Liver (tissue), 8 donors: ENCODE measurements at regions not wholly inside any gene's neighbourhood (a gene's known extent, or its start where the extent isn't known, plus 50 kb on each side); places are given as distances from the start of the nearest gene placed in this dataset.

Experiments used
- DNase-seq: peaks from one replicate; pipeline ENCODE4 v3.0.0-alpha.2; 2017; ENCODE audit warnings: low spot score
- H3K27ac ChIP-seq, 2 donors: one replicate each; pipeline ENCODE4 v1.7.0; 2013; ENCODE audit warnings: inconsistent platforms in 2 of 2, low read length in 2 of 2, control low read depth in 1 of 2, low read depth in 1 of 2, mild to moderate bottlenecking in 1 of 2
- H3K27me3 ChIP-seq, 4 donors: one replicate each; pipeline versions ENCODE4 v1.6.1 to v1.7.0; 2013; ENCODE audit warnings: low read length in 3 of 4, inconsistent platforms in 1 of 4, mild to moderate bottlenecking in 1 of 4, moderate library complexity in 1 of 4; ENCODE audit not compliant: control insufficient read depth in 4 of 4, insufficient read depth in 4 of 4
- H3K36me3 ChIP-seq, 4 donors: one replicate each; pipeline versions ENCODE4 v1.6.1 to v1.7.0; 2013; ENCODE audit warnings: low read length in 3 of 4, mild to moderate bottlenecking in 3 of 4, low read depth in 1 of 4, moderate library complexity in 1 of 4; ENCODE audit not compliant: control insufficient read depth in 4 of 4, insufficient read depth in 3 of 4
- H3K4me1 ChIP-seq, 4 donors: one replicate each; pipeline versions ENCODE4 v1.6.1 to v1.7.0; 2013; ENCODE audit warnings: low read length in 3 of 4, mild to moderate bottlenecking in 3 of 4, moderate library complexity in 1 of 4; ENCODE audit not compliant: control insufficient read depth in 4 of 4, insufficient read depth in 4 of 4
- H3K4me3 ChIP-seq, 3 donors: one replicate each; pipeline versions ENCODE4 v1.6.1 to v1.7.0; 2013; ENCODE audit warnings: low read length in 3 of 3, control low read depth in 1 of 3, low read depth in 1 of 3, mild to moderate bottlenecking in 1 of 3
- H3K9ac ChIP-seq, 2 donors: one replicate each; pipeline ENCODE4 v1.7.0; 2013; ENCODE audit warnings: low read length in 2 of 2, mild to moderate bottlenecking in 2 of 2, moderate library complexity in 2 of 2, control low read depth in 1 of 2, low read depth in 1 of 2
- H3K9me3 ChIP-seq, 4 donors: one replicate each; pipeline versions ENCODE4 v1.6.1 to v1.7.0; 2013; ENCODE audit warnings: low read length in 3 of 4; ENCODE audit not compliant: control insufficient read depth in 4 of 4
- ATF3 ChIP-seq: IDR thresholded peaks from 2 replicates; pipeline ENCODE4 v1.6.1; 2016; ENCODE audit warnings: antibody characterized with exemption
- JUND ChIP-seq, 2 donors: IDR thresholded peaks; 2 replicates each; pipeline ENCODE4 v1.6.1; 2016; ENCODE audit warnings: antibody characterized with exemption in 2 of 2
- NR2F2 ChIP-seq: IDR thresholded peaks from 2 replicates; pipeline ENCODE4 v1.6.1; 2016; ENCODE audit warnings: antibody characterized with exemption
- RAD21 ChIP-seq, 2 donors: IDR thresholded peaks; 2 replicates each; pipeline ENCODE4 v1.6.1; 2016; ENCODE audit warnings: antibody characterized with exemption in 2 of 2, mild to moderate bottlenecking in 2 of 2
- REST ChIP-seq: IDR thresholded peaks from 2 replicates; pipeline ENCODE4 v1.6.1; 2016; ENCODE audit warnings: antibody characterized with exemption, mild to moderate bottlenecking
- RXRA ChIP-seq, 2 donors: IDR thresholded peaks; 2 replicates each; pipeline ENCODE4 v1.6.1; 2017 to 2018; ENCODE audit warnings: antibody characterized with exemption in 2 of 2, mild to moderate bottlenecking in 1 of 2
- SP1 ChIP-seq: IDR thresholded peaks from 2 replicates; pipeline ENCODE4 v1.6.1; 2018; ENCODE audit warnings: antibody characterized with exemption, mild to moderate bottlenecking
- TAF1 ChIP-seq: conservative IDR thresholded peaks from 2 replicates; pipeline ENCODE4 v1.6.1; 2016; ENCODE audit warnings: antibody characterized with exemption, mild to moderate bottlenecking
- YY1 ChIP-seq: IDR thresholded peaks from 2 replicates; pipeline ENCODE4 v1.6.1; 2016; ENCODE audit warnings: antibody characterized with exemption, mild to moderate bottlenecking
- WGBS: extraction: QIAGEN DNeasy Blood & Tissue Kit; methylation state at CpG from one replicate; pipeline ENCODE4 v1.1.7; 2013; 5-methylcytosine and 5-hydroxymethylcytosine counted together
- TF ChIP-seq, protein P1 (sequence below): fragments of 150-350 bp; IDR thresholded peaks from 2 replicates; pipeline ENCODE4 v1.5.1; 2017; ENCODE audit warnings: improper control_type of control experiment, low read depth, low read length; ENCODE audit not compliant: missing input control
- TF ChIP-seq, protein P2 (sequence below): IDR thresholded peaks from 2 replicates; pipeline ENCODE4 v1.6.1; 2016; ENCODE audit warnings: antibody characterized with exemption
- donor health status: healthy.
- donor health status: healthy.
- donor health status: healthy.
- donor health status: healthy.
- donor health status: healthy.

- no peak overlapping the region for H3K9ac ChIP-seq
- H3K36me3 ChIP-seq: no peaks in the 10 kb centered on the region
- H3K27ac ChIP-seq: no peak overlapping the region
- no peaks in the 10 kb centered on the region for H3K9me3 ChIP-seq
- no peak overlapping the region for H3K4me3 ChIP-seq
- no peak for DNase-seq
- 63% methylated on average over 2 of the region's 2 CpGs for WGBS
- H3K27me3 ChIP-seq: peaks cover 0 to 8% (median 0%) of the 10 kb centered on the region in 4 donors
- TF ChIP-seq TAF1: no peak
- TF ChIP-seq, protein P1, sequence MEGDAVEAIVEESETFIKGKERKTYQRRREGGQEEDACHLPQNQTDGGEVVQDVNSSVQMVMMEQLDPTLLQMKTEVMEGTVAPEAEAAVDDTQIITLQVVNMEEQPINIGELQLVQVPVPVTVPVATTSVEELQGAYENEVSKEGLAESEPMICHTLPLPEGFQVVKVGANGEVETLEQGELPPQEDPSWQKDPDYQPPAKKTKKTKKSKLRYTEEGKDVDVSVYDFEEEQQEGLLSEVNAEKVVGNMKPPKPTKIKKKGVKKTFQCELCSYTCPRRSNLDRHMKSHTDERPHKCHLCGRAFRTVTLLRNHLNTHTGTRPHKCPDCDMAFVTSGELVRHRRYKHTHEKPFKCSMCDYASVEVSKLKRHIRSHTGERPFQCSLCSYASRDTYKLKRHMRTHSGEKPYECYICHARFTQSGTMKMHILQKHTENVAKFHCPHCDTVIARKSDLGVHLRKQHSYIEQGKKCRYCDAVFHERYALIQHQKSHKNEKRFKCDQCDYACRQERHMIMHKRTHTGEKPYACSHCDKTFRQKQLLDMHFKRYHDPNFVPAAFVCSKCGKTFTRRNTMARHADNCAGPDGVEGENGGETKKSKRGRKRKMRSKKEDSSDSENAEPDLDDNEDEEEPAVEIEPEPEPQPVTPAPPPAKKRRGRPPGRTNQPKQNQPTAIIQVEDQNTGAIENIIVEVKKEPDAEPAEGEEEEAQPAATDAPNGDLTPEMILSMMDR: peak; percentile 26
- TF ChIP-seq, protein P2, sequence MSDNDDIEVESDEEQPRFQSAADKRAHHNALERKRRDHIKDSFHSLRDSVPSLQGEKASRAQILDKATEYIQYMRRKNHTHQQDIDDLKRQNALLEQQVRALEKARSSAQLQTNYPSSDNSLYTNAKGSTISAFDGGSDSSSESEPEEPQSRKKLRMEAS: no peak
- TF ChIP-seq RAD21 (IDR thresholded peaks at IDR 0.05): peak; percentile 69 to 76
- H3K4me1 ChIP-seq: peaks cover 0 to 2% (median 0%) of the 10 kb centered on the region in 4 donors
These were observed 263.6 kb upstream of the USP24 start for GRCh38 chr1:55478742-55479141.

- TF ChIP-seq, protein P1: no peak
- TF ChIP-seq SP1: no peak
- TF ChIP-seq NR2F2: no peak
- TF ChIP-seq, protein P2: no peak
- no peak for TF ChIP-seq ATF3
- no peak for TF ChIP-seq RXRA (IDR thresholded peaks at IDR 0.05)
- no peak for TF ChIP-seq JUND (IDR thresholded peaks at IDR 0.05)
- no peak for TF ChIP-seq RAD21 (IDR thresholded peaks at IDR 0.05)
- no peak for TF ChIP-seq YY1
- Histone ChIP-seq H3K36me3 (no peaks in the 10 kb centered on the region), H3K9me3 (no peaks in the 10 kb centered on the region), H3K27ac (no peak overlapping the region), H3K4me1 (peaks cover 0 to 2% (median 0%) of the 10 kb centered on the region in 4 donors), H3K4me3 (no peak overlapping the region), H3K27me3 (peaks cover 0 to 5% (median 0%) of the 10 kb centered on the region in 4 donors), H3K9ac (no peak overlapping the region)
- 95% methylated on average over 4 of the region's 4 CpGs for WGBS
- DNase-seq: no peak
These were observed 262.8 kb upstream of the USP24 start for GRCh38 chr1:55477953-55478352.

- no peak overlapping the region for H3K27ac ChIP-seq
- no peaks in the 10 kb centered on the region for H3K36me3 ChIP-seq
- H3K9ac ChIP-seq: no peak overlapping the region
- peaks cover 0 to 2% (median 0%) of the 10 kb centered on the region in 4 donors for H3K4me1 ChIP-seq
- no peak overlapping the region for H3K4me3 ChIP-seq
- H3K9me3 ChIP-seq: no peaks in the 10 kb centered on the region
- 47% methylated on average over 6 of the region's 6 CpGs for WGBS
- peaks cover 0 to 3% (median 0%) of the 10 kb centered on the region in 4 donors for H3K27me3 ChIP-seq
- no peak for DNase-seq
- TF ChIP-seq TAF1 (no peak), REST (peak; percentile 36)
These were observed 261.4 kb upstream of the USP24 start for GRCh38 chr1:55476445-55477015.
